GM18517 (cell line): ENCODE measurements at regions not wholly inside any gene's neighbourhood (a gene's known extent, or its start where the extent isn't known, plus 50 kb on each side); places are given as distances from the start of the nearest gene placed in this dataset.

Experiments used
- ATAC-seq: cut with Tn5 transposase; IDR thresholded peaks from one replicate; pipeline ENCODE4 v1.9.1; 2021; ENCODE audit warnings: mild to moderate bottlenecking, moderate library complexity; ENCODE audit not compliant: unreplicated experiment

DNA sequence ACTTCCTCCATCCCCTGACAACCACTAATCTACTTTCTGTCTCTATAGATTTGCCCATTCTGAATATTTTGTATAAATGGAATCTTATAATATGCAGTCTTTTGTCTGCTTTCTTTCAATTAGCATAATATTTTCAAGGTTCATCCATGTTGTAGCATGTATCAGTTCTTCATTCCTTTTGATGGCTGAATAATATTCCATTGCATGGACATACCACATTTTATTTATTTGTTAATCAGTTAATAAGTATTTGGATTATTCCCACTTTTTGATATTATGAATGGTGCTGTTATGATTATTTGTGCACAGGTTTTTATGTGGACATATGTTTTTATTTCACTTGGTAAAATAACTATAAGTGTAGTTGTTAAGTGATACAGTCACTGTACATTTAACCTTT is 155.1 kb upstream of the WSCD2 start:
- ATAC-seq = no peak

DNA sequence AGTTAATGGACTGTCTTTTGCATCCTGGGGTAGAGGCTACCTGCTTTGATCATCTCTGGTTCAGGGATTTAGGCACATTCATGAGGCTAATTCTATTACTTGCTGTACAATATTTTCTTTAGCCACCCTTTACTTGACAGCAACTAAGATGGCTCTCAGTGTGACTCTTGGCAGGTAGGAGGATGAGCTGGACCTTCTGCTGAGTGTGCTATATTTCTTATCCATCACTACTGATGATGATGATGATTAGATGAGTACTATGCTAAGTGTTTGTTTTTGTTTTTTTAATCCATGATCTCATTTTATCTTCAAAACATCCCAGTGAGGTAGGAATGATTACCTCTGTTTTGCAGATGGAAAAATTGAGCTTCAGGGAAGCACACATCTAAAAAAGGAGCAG is 152.8 kb upstream of the WSCD2 start:
- no peak for ATAC-seq

DNA sequence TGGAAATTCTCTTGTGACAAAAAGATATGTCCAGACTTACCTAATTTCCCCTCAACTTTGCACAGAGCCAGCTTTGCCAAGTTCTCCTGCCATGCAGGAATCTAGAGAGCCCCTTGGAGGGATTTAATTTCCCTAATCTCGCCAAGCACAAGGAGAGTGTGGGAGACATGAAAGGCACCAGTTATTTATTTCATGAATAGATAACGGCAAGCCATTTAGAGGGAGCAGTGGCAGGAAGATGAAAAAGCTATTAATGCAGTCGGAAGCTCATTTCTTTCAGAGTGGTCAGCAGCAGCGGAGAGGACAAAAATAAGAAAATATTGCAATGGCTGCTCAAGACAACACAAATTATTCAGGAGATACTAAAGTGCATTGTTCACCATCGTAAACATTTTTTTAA is 150.9 kb upstream of the WSCD2 start:
- no peak for ATAC-seq

DNA sequence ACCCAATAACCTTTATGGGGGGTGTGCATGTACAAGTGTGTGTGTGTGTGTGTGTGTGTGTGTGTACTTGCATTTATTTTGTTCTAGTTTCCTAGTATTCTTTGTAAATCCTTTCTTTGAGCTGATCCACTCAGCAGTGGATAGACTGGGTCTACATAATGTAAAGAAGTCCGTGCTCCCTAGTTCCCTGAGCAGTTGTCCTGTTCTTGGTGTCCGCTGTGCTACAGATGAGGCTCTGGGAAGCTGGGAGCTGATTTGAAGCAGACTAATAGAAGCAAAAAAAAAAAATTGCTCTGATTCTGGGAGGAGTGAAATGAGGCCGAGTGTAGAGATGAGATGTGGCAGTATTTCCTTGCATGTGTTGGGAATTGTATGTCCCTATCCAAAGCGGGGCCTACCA is 150.4 kb upstream of the WSCD2 start:
- no peak for ATAC-seq

DNA sequence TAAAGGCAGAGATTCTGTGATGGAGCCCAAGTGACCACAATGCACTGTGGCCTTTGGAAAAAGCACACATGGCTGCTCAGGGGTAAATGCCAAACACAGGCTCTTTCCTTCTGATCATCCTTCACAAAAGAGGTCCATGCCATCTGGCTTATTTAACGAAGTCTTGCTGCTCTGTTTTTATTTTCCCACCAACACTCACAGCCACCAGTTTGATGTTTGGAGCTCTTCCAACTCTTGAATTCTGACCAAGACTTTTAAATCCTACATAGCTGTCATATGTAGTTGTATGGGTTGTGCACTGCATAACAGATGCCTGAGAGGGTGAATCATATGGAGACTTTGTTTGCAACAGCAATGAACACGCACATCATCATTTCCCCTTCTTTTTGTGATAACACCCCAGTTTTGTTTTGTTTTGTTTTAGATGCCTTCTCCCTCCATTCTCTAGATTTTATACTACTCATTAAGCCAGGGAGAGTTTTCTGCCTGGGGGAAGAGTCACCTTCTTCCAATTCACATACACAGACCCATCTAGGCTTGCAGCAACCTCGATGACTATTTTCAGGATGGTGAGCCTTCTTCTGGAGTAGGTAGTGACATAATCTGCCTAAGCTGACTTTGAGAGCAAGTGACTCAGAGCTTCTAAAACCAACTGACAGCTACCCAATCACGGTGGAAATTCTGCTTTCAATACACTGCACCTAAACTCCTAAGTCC is 145.2 kb upstream of the WSCD2 start:
- ATAC-seq = no peak

DNA sequence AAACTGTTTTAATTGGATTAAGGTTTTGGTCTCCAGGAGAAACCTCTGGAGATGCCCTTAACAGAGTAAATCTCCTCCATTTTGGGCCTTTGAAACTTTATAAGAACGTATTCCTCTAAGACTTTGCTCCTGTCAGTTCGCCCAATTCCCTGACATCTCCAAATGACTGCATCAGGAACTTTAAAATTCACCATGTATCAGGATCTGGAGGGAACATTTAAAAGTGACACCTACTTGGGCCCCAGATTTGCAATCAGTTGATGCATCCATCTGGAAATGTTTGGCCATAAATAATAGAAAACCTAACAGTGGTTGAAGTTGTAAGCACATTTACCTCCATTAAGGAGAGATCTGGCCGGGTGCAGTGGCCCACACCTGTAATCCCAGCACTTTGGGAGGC is 144.1 kb upstream of the WSCD2 start:
- ATAC-seq = no peak

DNA sequence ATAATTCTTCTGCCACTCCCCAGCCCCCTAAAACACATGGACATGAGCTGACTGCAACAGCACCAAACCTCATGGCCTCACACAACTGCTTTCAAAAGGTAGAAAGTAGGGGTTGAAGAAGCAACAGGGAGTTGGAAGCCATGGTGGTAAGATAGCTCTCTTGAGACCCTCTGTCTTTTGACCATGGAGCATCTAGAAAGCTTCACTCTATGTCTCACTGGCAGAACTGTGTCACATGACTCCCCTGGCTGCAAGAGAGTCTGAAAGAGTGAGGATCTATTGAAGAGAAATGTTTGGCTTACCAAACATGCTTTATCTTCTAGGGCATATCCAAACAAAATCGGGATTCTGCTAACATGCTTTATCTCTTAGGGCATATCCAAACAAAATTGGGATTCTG is 142.9 kb upstream of the WSCD2 start:
- ATAC-seq = no peak

DNA sequence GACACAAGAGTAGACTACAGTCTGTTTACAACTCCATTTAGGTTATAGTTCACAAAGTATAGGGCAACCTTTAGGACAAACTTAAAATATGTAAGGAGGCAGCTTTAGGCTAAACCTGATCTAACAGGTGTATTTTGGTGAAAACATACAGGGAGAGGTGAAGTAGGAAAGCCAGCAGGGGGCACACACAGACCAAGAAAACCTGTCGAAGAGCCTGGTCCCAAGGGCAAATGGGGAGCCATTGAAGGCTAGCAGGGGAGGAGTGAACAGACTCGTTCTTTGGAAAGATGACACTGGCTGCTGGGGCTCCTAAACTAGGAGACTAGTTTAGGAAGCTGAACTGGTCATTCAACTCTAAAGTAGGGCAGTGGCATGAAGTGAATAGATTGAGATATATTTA is 138.8 kb upstream of the WSCD2 start:
- ATAC-seq = no peak

DNA sequence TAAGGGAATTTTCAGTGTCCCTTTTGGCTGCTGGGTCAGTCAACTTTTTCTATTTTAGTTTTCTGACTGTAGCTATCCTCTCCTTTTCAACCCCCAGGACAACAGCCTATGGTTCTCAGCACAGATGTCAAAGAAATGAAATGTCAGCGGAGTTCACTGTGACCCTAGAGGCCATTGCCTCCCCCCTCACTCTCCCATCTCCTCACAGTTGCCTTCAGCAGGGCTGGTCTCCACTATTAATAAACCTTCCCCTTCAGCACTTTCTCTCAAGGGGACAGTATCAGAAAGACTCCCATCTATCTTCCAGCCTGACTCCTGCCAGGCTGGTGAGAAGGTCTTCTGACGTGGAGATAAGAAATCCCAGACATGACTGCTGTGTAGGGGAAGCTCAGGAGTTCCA is 137.1 kb upstream of the WSCD2 start:
- no peak for ATAC-seq

DNA sequence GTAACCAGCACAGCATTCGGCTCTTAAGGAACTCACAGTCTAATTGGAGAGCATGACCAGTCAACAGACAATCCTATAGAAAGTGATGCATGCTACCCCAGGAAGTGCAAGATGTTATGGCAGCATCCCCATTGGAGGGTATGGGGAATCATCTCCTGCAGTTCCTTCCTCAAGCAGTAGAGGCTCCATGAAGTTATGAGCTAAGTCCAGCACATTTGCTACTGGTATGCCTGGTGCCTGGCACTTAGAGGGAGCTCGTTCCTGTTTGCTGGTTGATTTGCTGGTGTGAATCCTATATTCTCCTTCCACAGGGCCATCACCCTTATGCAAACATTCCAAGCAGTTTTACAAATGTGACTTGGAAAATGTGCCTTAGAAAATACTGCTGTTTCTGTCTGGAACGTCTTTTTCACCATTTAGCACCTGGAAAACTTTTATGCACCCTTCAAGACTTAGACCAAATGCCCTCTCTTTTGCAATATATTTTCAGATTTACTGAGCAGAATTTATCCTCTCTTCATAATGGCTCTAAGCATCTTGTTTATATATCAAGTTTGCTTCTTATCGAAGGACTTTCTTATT is 136.1 kb upstream of the WSCD2 start:
- peak; percentile 52 for ATAC-seq

DNA sequence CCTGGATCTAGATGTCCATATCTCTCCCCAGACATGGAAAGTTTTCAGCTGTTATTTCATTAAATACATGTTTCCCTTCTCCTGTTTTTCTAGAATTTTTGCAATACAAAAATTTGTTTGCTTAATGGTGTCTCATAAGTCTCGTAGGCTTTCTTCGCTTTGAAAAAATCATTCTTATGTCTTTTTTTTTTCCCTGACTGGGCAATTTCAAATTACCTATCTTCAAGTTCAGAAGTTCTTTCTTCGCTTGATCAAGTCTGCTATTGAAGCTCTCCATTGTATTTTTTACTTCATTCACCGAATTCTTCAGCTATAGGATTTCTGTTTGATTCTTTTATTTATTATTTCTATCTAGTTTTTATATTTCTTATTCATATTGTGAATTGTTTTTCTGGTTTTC is 130.2 kb upstream of the WSCD2 start:
- no peak for ATAC-seq

DNA sequence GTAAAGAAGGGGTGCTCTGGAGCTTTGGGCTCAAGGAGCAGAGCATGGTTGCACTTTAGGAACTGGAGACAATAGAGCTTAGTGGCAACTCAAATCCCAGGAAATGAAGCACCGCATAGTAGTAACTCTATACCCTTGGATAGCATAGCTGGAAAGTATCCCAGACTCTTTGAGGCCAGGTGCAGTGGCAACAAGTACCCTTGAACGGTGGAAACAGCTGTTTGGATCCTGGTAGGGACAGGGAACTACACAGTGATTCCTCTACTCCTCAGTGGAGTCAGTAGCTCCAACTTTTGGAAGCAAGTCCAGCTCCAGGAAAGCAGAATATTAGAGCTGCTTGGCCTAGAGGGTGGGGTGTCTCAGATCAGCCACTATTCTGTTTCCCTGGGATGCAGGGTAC is 129.0 kb upstream of the WSCD2 start:
- ATAC-seq = no peak

DNA sequence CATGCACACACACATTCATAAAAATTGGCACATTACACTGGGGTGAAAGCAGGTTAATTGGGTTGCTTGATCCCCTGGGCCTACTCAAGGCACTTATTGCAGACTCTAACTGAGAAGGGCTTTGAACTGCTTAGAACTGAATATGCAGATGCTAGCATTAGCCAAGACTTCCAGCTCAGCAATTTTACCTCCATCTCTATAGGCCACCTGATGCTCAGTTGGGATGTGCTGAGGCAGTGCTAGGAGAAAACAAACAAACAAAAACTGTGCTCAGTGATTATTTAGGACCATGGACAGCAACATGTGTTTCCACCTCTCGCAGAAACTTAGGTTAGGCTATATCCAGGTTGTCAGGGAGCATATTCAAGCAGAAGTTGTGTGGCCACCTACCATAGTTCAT is 124.8 kb upstream of the WSCD2 start:
- no peak for ATAC-seq

DNA sequence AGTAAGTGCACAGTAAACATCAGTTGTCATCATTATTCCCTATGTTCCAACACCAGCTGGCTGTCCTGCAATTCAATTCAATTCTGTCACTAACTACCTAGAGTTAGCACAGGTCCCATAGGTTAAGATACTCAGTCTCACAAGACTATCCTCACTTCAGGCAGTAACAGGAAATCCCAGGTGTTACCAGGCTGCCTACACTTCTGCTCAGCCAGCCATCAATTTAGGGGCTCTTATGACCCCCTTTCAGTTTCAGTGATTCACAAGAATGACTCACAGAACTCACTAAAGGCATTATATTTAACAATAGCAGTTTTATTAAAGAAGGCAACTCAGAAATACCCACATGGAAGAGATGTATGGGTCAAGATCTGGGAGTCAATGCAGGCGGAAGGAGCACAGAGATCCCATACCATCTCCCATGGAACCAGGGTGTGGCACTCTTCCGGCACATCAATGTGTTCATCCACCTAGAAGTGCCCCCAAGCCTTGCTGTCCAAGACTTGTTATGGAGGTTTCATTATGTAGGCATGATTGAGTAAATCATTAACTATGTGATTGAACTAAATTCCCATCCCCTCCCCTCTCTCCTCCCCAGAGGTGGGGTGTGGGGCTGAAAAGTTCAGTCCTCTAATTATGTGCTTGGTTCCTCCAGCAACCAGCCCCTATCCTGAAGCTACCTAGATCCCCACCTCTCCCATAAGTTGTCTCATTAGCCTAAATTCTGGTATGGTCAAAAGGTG is 120.8 kb upstream of the WSCD2 start:
- ATAC-seq = no peak

DNA sequence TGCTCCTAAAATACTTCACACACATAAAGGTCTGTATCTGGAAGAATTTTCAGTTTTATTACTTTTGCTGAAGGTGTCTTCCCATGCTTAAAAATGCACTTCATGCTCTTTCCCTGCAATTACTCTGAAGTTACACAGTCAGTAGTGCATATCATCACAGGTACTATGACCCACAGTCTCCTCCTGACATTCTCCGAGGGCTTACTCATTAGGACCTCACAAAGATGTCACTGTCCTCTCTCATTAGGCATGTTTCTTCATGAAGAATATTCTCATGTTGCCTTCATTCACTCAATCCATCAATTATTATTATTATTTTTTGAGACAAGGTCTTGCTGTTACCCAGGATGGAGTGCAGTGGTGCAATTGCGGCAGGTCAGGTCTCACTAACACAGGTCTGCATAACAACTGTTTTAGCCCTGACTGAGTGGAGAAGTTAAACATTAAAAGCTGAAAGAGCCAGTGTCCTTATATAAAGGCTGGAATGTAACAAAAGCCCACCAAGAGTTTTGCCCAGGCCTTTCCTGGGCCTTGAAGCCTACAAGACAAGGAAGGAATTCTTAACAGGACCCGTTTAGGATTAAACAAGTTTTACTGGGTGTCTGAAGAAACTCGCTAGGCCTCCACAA is 119.5 kb upstream of the WSCD2 start:
- ATAC-seq = no peak

DNA sequence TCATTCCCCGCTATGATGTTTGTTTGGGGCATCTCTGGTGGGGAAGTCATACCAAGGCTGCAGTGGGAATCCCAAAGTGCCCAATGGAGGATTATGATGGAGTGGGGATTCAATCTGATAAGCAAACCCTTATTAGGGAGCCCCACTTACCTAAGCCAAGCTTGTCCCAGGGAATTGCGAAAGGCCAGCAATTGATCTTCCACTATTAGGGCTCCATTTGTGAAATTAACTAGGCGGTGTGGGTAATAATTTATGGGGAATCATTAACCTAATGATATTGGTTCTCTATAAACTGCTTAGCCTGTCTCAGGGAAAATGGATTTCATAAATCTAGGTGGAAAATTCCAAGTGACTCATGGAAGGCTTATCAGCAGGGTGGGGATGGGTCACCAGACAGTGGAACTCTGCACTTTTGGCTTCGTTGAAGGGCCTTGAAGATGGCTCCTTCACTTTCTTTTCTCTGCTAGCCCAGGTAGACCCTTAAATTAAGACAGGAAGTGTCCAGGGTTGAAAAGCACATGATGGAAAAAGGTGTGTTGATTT is 113.0 kb upstream of the WSCD2 start:
- no peak for ATAC-seq

DNA sequence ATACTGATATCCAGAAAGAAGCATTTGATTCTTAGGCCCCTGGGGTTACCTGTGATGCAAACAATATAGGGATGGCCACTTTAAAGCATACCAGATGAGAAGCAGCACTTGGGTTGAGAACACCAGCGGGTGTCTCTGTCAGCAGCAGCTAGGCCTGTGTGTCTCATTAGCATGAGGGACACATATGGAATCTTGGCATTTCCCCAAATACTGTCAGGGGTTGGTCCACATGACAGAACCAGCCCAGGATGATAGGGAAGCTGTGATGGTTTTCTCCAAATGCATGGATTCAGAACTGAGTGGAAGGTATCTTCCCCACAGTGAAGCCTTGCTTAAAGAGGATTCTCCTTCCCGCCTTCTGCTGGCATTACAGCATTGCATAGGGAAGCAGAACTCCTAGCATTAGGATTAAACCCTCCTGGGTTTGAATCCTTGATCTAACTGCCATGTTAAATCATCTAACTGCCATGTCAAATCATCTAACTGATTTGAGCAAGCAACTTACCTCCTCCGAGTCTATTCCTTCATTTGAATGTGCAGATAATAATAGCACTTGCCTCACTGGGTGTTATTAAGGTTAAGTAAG is 111.5 kb upstream of the WSCD2 start:
- ATAC-seq = no peak

DNA sequence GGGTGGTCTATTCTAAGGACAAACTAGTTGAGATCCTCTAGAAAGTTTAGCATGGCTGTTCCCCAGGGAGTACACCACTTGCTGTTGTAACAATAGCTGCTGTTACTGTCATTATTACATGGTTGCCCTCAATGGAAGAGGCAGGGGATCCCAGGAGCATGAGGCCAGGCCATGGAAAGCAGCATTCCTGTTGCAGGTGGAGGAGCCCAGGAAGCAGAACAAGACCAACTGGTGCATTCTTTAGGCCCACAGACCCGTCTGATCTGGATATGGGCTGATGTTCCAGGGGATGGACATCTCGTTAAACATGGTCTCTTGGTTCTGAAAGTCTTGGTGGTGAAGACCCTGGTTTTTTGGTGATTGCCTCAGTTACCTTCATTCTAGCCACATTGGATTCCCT is 109.2 kb upstream of the WSCD2 start:
- ATAC-seq = no peak

DNA sequence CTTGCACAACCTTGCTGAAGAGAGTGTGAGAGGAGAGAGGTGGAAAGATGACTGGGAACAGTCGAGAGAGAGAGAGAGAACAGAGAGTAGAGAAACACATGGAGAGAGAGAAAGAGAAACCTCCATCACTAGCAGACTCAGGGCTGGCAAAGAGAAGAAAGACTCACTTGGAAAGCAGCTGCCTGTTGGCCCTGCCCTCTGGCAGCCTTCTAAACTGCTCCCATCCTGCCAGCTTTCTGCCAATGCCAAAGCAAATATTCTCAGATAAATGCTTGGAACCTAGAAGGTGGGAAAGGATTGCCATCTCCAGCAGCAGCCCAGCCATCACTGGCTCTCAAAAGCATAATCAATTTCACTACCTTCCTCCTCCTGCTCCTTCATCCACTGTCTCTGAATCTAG is 107.9 kb upstream of the WSCD2 start:
- ATAC-seq = no peak

DNA sequence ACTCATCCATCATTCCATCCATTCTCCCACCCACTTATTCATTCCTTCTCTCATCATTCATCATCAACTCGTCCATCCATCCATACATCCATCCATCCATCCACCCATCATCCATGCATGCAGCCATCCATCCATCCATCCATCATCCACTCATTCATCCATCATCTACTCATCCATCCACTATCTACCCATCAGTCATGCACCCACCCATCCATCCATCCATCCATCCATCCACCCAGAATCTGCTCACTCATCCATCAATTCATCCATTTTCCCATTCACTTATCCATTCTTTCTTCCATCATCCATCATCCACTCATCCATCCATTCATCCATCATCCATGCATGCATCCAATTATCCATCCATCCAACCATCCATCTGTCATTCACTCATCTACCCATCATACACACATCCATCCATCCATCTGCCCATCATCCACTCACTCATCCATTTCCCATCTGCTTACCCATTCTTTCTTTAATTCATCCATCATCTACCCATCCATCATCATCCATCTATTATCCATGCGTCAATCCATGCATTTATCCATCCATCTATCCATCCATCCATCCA is 107.1 kb upstream of the WSCD2 start:
- no peak for ATAC-seq
